Gastrocnemius medialis (tissue), 4 donors: ENCODE measurements at regions not wholly inside any gene's neighbourhood (a gene's known extent, or its start where the extent isn't known, plus 50 kb on each side); places are given as distances from the start of the nearest gene placed in this dataset.
"Not testable (repeated sequence)": the region's sequence is repeated elsewhere in the genome, so short reads cannot be mapped to it uniquely, and the experiment has no call there.

Source experiments
- ATAC-seq, 2 donors: fragments of 150-250 bp; one replicate each; pipeline ENCODE4 v1.9.1; 2016
- DNase-seq, 2 donors: peaks; one replicate each; pipeline ENCODE4 v3.0.0-alpha.2; 2019
- H3K27ac ChIP-seq, 4 donors: fragments of 200-600 bp; sonication (generic); 1 replicate in 1 of 4; 2 replicates in 3 of 4; pipeline ENCODE4 v1.5.1; 2016 to 2018; ENCODE audit warnings: mild to moderate bottlenecking in 2 of 4, moderate library complexity in 1 of 4
- H3K27me3 ChIP-seq, 3 donors: fragments of 200-600 bp; sonication (generic) in 2 of 3; 1 replicate in 1 of 3; 2 replicates in 2 of 3; pipeline versions ENCODE4 v1.5.1 to v1.6.0; 2016 to 2019; ENCODE audit warnings: mild to moderate bottlenecking in 1 of 3, moderate library complexity in 1 of 3
- H3K36me3 ChIP-seq, 2 donors: fragments of 200-600 bp; sonication (generic) in 1 of 2; one replicate each; pipeline ENCODE4 v1.5.1; 2017 to 2018
- H3K4me1 ChIP-seq, 2 donors: fragments of 200-600 bp; sonication (generic) in 1 of 2; one replicate each; pipeline ENCODE4 v1.5.1; 2016 to 2017; ENCODE audit warnings: mild to moderate bottlenecking in 2 of 2
- H3K4me3 ChIP-seq, 4 donors: fragments of 200-600 bp; sonication (generic) in 3 of 4; 1 replicate in 1 of 4; 2 replicates in 3 of 4; pipeline ENCODE4 v1.5.1; 2016 to 2019; ENCODE audit warnings: mild to moderate bottlenecking in 2 of 4
- H3K9me3 ChIP-seq, 3 donors: fragments of 200-600 bp; sonication (generic) in 2 of 3; 1 replicate in 1 of 3; 2 replicates in 2 of 3; pipeline ENCODE4 v1.5.1; 2016 to 2019
- CTCF ChIP-seq, 5 experiments: fragments of 450-650 bp in 3 of 5; fragments of 200-600 bp in 2 of 5; sonication (generic) in 2 of 5; IDR thresholded peaks in 4 of 5; conservative IDR thresholded peaks in 1 of 5; 1 replicate in 4 of 5; 2 replicates in 1 of 5; pipeline ENCODE4 v1.5.1; 2016 to 2019; ENCODE audit warnings: antibody characterized with exemption in 5 of 5, mild to moderate bottlenecking in 3 of 5, moderate library complexity in 3 of 5
- POLR2A ChIP-seq, 2 donors: fragments of 450-650 bp; IDR thresholded peaks; one replicate each; pipeline ENCODE4 v1.6.1; 2017; ENCODE audit warnings: antibody characterized with exemption in 2 of 2, mild to moderate bottlenecking in 2 of 2, moderate library complexity in 2 of 2
- in situ Hi-C, 4 donors: fragments of 200-750 bp; cut with MboI; loops; one replicate each; pipeline versions ENCODE4 v1.15.0 to v1.8.0; 2017; ENCODE audit warnings: low sequenced_read_pairs in 4 of 4
- intact Hi-C: fragments of 100-400 bp; cut with DNase I; formaldehyde crosslinking; loops from one replicate; pipeline ENCODE4 v1.15.1; 2023; ENCODE audit warnings: low total_unique reads

GRCh38 chr12:58678753-58679152 is 241.6 kb downstream of the LRIG3 start:
- no peak overlapping the region for H3K27ac ChIP-seq
- no peak overlapping the region for H3K4me3 ChIP-seq
- in situ Hi-C loops, result no loop called here
- H3K9me3 ChIP-seq, result peaks cover 0 to 5% (median 0%) of the 10 kb centered on the region in 3 donors
- H3K4me1 ChIP-seq, result no peaks in the 10 kb centered on the region
- no peak for DNase-seq
- no peaks in the 10 kb centered on the region for H3K36me3 ChIP-seq
- no peaks in the 10 kb centered on the region for H3K27me3 ChIP-seq
- no peak for TF ChIP-seq CTCF (IDR thresholded peaks at IDR 0.05 in 4 of 5, conservative IDR thresholded peaks at IDR 0.05 in 1 of 5)
- TF ChIP-seq POLR2A (IDR thresholded peaks at IDR 0.05), result no peak
- ATAC-seq, result no peak
- intact Hi-C loops, result no loop called here

GRCh38 chr12:58681730-58682129 is 238.6 kb downstream of the LRIG3 start:
- TF ChIP-seq POLR2A (IDR thresholded peaks at IDR 0.05) (no peak), CTCF (IDR thresholded peaks at IDR 0.05 in 4 of 5, conservative IDR thresholded peaks at IDR 0.05 in 1 of 5) (no peak)
- ATAC-seq (no peak), DNase-seq (no peak)
- Histone ChIP-seq H3K27ac (no peak overlapping the region), H3K27me3 (no peaks in the 10 kb centered on the region), H3K9me3 (peaks cover 0 to 5% (median 0%) of the 10 kb centered on the region in 3 donors), H3K36me3 (no peaks in the 10 kb centered on the region), H3K4me3 (no peak overlapping the region), H3K4me1 (no peaks in the 10 kb centered on the region)
- in situ Hi-C loops (no loop called here), intact Hi-C loops (no loop called here)

GRCh38 chr12:58695263-58695662 is 225.0 kb downstream of the LRIG3 start:
- no peak for ATAC-seq
- Histone ChIP-seq H3K36me3 (no peaks in the 10 kb centered on the region), H3K4me3 (no peak overlapping the region), H3K27me3 (no peaks in the 10 kb centered on the region), H3K9me3 (no peaks in the 10 kb centered on the region), H3K27ac (no peak overlapping the region), H3K4me1 (no peaks in the 10 kb centered on the region)
- TF ChIP-seq CTCF (IDR thresholded peaks at IDR 0.05 in 4 of 5, conservative IDR thresholded peaks at IDR 0.05 in 1 of 5), result no peak
- TF ChIP-seq POLR2A (IDR thresholded peaks at IDR 0.05), result no peak
- no peak for DNase-seq
- in situ Hi-C loops, result no loop called here
- intact Hi-C loops, result no loop called here

- no peaks in the 10 kb centered on the region for H3K36me3 ChIP-seq
- no peaks in the 10 kb centered on the region for H3K9me3 ChIP-seq
- H3K27me3 ChIP-seq, result no peaks in the 10 kb centered on the region
- H3K4me1 ChIP-seq, result no peaks in the 10 kb centered on the region
- no peak overlapping the region for H3K4me3 ChIP-seq
- ATAC-seq (no peak), DNase-seq (no peak)
- no peak for TF ChIP-seq POLR2A (IDR thresholded peaks at IDR 0.05)
- no peak for TF ChIP-seq CTCF (IDR thresholded peaks at IDR 0.05 in 4 of 5, conservative IDR thresholded peaks at IDR 0.05 in 1 of 5)
- H3K27ac ChIP-seq, result no peak overlapping the region
- intact Hi-C loops (no loop called here), in situ Hi-C loops (no loop called here)
Measured at GRCh38 chr12:58701536-58701935, 218.8 kb downstream of the LRIG3 start.

GRCh38 chr12:58703866-58704265 is 216.4 kb downstream of the LRIG3 start:
- ATAC-seq, result no peak
- Histone ChIP-seq H3K4me1 (no peaks in the 10 kb centered on the region), H3K9me3 (no peaks in the 10 kb centered on the region), H3K4me3 (no peak overlapping the region), H3K27me3 (no peaks in the 10 kb centered on the region), H3K27ac (no peak overlapping the region), H3K36me3 (no peaks in the 10 kb centered on the region)
- no peak for DNase-seq
- no peak for TF ChIP-seq POLR2A (IDR thresholded peaks at IDR 0.05)
- in situ Hi-C loops, result no loop called here
- intact Hi-C loops, result no loop called here

- H3K27me3 ChIP-seq, H3K27ac ChIP-seq, H3K9me3 ChIP-seq, H3K4me1 ChIP-seq, H3K36me3 ChIP-seq, DNase-seq, intact Hi-C loops, H3K4me3 ChIP-seq, ATAC-seq, in situ Hi-C loops: not testable (repeated sequence)
Measured at GRCh38 chr12:58704770-58705169, 215.5 kb downstream of the LRIG3 start.
